GM12864 (cell line): ENCODE measurements at regions not wholly inside any gene's neighbourhood (a gene's known extent, or its start where the extent isn't known, plus 50 kb on each side); places are given as distances from the start of the nearest gene placed in this dataset.

Experiments
- DNase-seq: peaks from one replicate; pipeline ENCODE4 v3.0.0-alpha.2; 2011; ENCODE audit warnings: low read depth
- H3K4me3 ChIP-seq: 2 replicates; pipeline ENCODE4 v1.5.1; 2011; ENCODE audit warnings: mild to moderate bottlenecking, low read depth, low read length, control low read depth
- TF ChIP-seq, protein P1 (sequence below): IDR thresholded peaks from 2 replicates; pipeline ENCODE4 v1.5.1; 2011; ENCODE audit warnings: low read depth, mild to moderate bottlenecking, moderate library complexity, low read length, control low read depth, inconsistent platforms; ENCODE audit errors: missing control alignments

DNA sequence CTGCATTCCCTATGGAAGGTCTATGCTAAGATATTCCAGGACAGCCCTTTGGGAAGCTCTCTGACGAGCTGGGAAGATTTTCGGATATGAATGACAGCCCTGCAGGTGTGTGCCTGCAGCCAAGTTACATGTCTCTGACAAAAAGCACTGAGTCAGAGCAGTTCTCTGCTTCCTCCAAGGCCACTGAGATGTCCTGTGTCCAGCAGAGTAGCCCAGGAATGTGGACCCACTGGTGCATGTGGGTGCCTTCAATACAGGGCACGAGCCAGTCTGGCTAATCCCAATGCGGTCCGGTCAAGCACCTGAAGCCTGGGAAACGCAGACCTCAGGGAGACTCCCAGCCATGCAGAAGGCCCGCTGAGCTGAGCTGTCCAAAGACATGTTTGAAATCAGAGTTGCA, 565.7 kb downstream of the TCERG1L start:
- DNase-seq, result no peak
- no peak overlapping the region for H3K4me3 ChIP-seq
- TF ChIP-seq, protein P1, sequence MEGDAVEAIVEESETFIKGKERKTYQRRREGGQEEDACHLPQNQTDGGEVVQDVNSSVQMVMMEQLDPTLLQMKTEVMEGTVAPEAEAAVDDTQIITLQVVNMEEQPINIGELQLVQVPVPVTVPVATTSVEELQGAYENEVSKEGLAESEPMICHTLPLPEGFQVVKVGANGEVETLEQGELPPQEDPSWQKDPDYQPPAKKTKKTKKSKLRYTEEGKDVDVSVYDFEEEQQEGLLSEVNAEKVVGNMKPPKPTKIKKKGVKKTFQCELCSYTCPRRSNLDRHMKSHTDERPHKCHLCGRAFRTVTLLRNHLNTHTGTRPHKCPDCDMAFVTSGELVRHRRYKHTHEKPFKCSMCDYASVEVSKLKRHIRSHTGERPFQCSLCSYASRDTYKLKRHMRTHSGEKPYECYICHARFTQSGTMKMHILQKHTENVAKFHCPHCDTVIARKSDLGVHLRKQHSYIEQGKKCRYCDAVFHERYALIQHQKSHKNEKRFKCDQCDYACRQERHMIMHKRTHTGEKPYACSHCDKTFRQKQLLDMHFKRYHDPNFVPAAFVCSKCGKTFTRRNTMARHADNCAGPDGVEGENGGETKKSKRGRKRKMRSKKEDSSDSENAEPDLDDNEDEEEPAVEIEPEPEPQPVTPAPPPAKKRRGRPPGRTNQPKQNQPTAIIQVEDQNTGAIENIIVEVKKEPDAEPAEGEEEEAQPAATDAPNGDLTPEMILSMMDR, result no peak

DNA sequence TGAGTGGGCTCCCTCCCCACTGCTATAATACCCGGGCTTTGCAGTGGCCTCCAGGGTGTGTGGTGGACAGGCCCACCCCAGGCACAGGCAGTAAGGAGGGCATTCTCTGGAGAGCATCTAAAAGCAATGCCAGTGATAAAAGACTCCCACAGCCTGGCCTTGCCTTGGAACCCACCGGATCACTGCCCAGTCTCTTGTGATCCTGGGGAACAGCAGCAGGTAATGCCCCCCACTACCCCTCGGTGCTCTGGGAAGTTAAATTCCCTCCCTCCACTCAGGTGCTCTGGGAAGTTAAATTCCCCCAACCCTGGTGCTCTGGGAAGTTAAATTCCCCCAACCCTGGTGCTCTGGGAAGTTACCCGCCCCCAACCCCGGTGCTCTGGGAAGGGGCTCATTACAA, 565.2 kb downstream of the TCERG1L start:
- TF ChIP-seq, protein P1, result no peak
- H3K4me3 ChIP-seq, result no peak overlapping the region
- no peak for DNase-seq

DNA sequence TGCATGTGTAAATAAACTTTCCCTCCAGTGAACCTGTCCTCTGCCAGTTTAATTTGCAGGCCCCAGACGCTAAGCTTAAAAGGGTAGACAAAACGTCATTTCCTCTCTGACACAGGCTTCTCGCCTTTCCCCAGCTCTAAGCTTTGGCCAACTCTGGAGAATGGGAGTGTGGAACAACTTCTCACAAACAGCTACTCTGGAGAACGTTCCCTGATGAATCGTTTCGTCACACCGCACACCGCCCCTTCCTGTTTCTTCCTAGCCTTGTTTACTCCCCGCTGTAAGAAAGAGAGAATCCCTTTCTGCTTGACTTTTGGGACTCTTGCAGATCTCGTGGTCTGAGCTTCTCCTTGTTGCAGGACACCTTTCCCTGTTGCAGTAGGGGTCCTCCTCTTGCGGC, 564.2 kb downstream of the TCERG1L start:
- DNase-seq, result no peak
- TF ChIP-seq, protein P1, result no peak
- no peak overlapping the region for H3K4me3 ChIP-seq

DNA sequence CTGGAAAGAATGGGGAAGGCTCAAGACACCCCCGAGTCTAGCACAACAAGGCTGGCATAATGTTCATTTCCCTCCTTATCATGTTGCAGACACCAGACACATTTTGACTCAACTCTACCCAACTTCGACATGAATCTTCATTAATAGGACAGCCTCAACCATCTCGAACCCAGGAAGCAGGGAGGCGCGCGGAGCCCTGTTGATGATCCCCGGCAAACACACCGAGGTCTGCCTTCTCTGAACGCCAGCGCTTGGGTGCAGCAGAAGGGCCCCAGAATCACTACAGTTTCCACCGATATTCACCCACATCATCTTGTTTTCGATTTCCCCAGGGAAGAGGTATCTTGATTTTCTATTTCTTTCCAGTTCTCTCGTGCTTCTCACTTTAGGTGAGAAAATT, 563.6 kb downstream of the TCERG1L start:
- no peak overlapping the region for H3K4me3 ChIP-seq
- DNase-seq, result no peak
- TF ChIP-seq, protein P1, result no peak

DNA sequence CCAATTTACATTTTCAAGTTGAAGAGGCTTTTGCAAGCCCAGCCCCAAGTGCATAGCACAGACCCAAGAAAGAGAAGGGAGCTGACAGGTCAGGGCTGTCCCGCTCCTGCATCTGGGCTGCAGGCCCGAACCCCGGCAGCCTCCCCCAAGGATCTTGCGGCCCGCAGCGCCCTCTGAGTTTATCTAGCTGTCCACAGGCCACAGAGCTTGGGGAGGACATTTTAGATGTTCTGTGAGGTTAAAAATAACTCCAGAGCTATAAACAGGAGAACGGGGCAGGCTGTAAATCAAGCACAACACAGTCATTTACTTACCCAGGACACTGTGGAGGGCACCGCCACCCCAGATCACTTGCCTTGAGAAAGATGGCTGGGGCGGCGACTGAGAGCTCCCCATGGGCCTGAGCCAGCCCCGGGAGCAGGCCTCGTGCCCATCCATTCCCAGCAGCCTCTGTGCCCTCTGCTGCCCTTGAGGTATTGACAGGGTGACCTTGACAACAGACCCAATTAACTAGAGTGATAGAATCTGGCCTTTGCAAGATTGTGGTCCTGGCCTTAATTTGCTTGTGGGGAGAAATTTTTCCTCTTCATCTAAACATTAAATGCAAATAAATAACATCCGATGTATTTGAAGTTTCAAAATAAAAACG, 563.0 kb downstream of the TCERG1L start:
- no peak for DNase-seq
- TF ChIP-seq, protein P1, result no peak
- no peak overlapping the region for H3K4me3 ChIP-seq

DNA sequence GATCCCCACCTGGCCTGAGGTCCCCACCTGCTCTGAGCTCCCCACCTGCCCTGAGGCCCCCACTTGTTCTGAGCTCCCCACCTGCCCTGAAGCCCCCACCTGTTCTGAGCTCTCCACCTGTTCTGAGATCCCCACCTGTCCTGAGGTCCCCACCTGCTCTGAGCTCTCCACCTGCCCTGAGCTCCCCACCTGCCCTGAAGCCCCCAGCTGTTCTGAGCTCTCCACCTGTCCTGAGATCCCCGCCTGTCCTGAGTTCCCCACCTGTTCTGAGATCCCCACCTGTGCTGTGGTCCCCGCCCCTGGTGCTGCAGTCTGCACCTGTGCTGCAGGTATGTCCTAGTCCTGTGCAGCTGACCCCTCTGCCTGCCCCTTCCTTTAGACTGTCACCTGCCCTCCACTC, 561.6 kb downstream of the TCERG1L start:
- TF ChIP-seq, protein P1, result no peak
- DNase-seq, result no peak
- no peak overlapping the region for H3K4me3 ChIP-seq

DNA sequence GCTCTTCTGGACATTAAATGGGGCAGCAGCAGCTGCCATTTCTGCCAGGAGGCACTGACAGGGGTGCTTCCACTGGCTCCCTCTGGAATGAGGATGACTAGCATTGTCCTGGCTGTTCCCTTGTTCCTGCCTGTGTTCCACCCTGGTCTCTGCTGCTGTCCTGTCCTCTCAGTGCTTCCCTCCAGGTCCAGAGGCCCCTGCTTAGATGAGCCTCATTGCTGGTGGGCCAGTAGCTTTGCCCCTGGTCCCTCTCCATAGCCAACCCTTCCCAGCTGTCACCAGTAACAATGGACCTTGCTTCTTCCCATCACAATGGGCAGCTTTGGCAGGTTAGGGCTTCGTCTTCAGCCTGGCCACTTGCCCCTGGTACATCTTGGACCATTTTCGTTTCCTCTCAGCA, 561.1 kb downstream of the TCERG1L start:
- DNase-seq, result no peak
- TF ChIP-seq, protein P1, result no peak
- no peak overlapping the region for H3K4me3 ChIP-seq
